NCI-H748 treated with DMSO at 0.1 percent for 48 hours (cell line): ENCODE measurements at regions not wholly inside any gene's neighbourhood (a gene's known extent, or its start where the extent isn't known, plus 50 kb on each side); places are given as distances from the start of the nearest gene placed in this dataset.
"Not testable (repeated sequence)": the region's sequence is repeated elsewhere in the genome, so short reads cannot be mapped to it uniquely, and the experiment has no call there.

Experiments used
- DNase-seq: peaks from one replicate; lab custom pipeline; 2025; lab: John Stamatoyannopoulos, UW

DNA sequence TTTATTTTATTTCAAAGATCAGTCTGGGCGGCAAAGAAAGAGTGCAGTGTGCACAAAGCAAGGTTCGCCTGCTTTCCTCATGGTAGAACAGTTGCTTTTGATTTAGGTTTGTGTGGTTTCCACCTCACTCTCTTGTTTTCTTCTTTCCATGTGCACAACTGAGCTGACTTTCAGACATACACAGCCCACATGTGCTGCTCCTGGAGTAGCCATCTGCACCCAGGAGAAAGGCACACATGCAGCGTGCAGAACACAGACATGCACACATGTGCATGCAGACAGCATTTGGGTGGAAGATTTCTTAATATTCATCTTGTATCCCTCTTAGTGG lies 302.1 kb downstream of the FZD1 start:
- DNase-seq, result no peak

DNA sequence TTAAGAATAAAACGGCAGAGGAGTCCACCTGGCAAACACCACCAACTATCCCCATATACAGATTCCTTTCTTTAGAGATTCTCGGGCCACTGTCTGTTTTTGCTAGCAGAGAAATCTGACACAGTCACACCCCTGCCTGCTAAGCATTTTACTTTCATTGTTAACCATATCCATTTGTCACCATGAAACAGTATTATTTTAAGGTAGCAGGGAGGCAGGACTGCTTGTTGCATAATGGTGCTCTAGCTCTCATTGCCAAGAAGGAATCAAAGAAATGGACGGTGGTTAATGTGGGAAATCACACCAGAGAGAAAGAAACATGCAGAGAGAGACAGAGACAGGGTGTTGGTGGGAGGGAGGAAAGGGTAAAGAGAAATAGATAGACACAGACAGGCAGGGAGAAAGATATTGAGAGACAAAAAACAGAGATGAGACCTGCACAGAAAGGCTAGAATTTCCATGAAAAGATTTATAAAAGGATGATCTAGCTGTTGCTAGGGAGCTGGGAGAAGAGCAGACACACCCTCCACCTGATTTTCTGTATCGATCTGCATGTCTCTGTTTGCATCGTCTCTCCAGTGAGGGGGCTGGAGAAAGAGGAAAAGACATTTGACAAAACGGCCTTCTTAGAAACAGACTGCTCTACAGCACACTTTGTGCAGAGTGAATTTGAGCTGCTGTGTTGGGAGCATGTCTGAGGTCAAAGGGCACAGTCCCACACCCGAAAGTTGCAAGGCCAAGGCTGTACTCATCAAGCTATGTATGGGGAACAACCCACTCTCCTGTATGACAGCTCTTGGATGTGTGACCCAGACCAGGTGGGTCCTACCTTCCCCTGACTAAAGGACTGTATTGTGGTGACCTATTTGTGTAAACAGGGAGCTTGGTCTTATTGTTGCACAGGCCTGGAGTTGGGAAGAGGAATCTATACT lies 303.1 kb downstream of the FZD1 start:
- DNase-seq, result no peak

DNA sequence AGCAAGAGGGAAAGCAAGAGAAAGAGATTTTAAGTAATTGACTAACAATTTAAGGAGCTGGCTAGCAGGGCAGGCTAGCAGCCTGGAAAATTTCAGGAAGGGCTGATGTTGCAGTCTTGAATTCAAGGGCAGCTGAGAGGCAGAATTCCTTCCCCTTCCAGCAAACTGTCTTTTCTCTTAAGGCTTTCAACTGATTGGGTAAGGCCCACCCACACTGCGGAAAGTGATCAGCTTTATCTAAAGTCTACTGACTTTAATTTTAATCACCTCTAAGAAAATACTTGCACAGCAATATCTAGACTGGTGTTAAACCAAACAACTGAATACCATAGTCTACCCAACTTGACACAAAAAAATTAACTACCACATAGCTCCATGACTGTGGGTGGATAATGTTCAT lies 303.9 kb downstream of the FZD1 start:
- no peak for DNase-seq

DNA sequence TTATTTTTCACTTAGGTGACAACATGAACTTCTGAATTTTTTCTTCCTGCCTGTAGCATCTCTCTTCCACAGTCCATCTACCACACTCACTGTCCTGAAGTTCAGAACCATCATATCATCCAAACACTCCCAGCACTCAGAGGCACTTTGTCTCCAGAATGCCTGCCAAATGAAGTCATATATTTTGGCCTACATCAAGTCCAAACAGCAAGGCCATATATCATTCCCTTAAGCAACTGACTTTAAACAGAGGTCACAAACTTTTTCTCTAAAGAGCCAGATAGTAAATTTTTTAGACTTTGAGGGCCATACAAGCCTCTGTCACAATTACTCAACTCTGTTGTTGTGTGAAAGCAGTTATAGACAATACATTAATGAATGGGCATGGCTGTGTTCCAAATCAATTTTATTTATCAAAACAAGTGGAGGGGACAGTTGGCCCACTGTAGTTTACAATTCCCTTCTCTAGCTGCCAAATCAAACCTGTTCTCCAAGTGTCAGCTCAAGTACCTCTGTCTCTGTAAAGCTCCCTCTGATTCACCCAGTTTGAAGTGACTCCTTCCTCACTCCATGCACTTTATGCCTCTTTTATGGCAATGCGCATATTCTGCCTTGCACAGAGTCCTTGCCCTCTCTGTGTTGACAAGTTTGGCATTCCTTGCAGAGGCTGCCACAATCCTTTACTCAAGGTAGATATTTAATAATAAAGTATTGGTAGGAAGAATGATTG lies 305.7 kb downstream of the FZD1 start:
- no peak for DNase-seq

DNA sequence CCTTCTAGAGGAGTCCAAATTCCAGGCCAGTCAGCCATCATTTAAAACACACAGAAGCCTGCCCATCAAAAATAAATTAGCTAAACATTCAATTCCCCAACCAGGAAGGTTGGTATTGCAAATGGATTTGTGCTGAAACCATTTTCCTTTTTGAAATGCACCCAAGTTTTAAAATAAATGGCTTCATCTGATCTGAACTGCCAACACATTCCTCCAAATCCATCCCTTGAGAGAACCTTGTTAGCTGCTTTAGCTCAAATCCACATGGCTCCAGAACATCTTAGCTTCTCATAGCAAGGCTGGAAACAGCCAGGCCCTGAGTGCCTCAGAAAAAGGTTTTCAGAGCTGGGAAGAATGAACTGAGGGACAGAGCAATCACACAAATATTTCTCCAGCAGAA lies 306.3 kb downstream of the FZD1 start:
- DNase-seq, result no peak

DNA sequence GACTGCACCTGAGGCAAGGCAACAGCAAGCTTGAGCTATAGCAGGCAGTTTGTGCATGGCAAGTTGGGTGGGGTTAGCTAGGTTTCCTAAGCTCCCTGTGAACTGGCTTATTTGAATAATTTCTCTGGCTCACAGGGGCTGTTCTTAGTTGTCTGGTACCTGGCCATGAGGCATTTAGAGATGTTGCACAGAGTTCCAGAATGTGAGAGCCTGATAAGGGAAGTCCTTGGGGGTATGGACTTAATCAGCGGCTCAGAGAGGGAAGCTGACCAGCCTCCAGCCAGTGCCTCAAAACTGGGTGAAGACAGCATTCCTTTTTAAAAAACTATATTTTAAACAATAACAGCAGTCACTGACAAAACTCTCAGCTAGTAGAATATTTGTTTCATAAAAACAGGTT lies 307.4 kb downstream of the FZD1 start:
- DNase-seq, result no peak

DNA sequence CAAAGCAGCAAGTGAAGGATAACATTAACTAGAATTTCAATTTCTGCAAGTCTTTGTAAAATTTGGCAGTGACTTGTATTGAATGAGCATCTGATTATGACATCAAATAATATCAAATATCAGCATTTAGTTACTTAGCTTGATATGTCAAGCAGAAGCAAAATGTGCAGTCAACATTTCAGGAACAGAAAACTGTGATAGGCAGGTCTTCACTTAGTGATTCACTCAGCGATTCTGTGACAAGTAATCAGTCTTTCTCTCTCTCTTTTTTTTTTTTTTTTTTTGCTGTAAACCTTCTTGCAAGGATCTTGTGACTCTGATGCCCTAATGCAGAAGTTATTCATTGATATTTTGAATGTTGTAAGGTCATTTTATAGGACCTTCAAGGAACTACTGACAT lies 307.1 kb downstream of the MTERF1 start:
- DNase-seq, result no peak

DNA sequence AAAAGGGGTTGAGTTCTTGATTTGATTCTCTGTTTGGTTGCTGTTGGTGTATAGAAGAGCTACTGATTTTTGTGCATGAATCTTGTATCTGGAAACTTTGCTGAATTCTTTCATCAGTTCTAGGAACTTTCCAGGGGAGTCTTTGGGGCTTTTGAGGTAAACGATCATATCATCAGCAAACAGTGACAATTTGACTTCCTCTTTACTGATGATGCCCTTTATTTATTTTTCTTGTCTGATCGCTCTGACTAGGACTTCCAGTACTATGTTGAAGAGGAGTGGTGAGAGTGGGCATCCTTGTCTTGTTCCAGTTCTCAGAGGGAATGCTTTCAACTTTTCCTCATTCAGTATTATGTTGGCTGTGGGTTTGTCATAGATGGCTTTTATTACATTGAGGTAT lies 304.0 kb downstream of the MTERF1 start:
- DNase-seq, result not testable (repeated sequence)

DNA sequence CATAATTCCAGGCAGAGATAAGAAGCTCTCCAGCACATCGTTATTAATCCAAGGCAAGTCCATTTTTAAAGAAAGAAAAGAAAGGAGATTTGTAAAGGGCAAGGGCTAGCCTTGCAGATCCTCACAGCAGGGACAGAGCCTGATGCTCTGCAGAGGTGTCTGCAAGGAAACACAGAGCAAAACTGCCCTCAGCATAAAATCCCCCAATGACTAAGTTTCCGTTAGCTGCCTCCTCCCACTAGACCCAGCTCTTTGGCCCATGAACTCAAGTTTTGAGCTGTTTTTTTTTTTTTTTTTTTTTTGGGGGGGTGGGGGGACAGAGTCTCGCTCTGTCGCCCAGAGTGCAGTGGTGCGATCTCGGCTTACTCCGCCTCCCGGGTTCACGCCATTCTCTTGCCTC lies 300.7 kb downstream of the MTERF1 start:
- DNase-seq, result no peak

DNA sequence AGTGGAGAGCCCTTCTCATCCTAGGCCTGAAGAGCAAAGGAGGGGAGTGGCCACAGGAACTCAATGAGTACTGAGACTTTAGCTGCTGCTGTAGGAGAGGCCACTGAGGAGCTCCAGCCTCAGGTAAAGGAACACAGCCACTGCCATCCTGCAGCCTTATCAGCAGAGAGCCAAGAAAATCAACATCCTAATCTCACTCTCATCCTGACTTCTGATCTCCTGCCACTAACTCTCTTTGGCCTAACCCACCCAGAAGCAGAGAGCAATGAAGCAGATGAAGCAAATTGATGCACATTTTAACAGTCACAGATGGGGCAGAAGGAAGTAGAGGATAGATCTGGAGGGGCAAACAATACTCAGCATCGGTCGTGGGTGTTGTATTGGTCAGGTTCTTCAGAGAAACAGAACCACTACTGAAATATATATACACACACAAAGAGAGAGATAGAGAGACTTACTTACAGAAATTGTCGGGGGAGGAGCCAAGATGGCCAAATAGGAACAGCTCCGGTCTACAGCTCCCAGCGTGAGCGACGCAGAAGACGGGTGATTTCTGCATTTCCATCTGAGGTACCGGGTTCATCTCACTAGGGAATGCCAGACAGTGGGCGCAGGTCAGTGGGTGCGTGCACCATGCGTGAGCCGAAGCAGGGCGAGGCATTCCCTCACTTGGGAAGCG lies 297.6 kb downstream of the MTERF1 start:
- DNase-seq, result no peak

DNA sequence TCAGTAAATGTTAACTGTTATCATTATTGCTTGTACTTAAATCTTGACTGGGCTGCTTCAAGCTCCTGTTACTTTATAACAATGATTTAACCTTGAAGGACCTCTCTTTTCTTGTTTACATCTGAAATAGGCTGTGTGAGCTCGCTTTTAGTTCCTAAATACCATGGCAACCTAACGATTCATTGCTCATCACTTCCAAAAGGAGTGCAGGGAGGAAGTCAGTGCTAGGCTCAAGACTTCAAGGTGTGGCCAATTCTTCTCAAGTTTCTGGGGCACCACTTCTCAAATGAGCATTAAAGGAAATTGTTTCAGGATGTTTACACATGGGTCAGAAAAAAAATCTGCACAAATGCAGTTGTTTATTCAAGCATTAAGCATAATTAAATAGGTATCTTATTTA lies 284.2 kb downstream of the MTERF1 start:
- DNase-seq, result no peak

DNA sequence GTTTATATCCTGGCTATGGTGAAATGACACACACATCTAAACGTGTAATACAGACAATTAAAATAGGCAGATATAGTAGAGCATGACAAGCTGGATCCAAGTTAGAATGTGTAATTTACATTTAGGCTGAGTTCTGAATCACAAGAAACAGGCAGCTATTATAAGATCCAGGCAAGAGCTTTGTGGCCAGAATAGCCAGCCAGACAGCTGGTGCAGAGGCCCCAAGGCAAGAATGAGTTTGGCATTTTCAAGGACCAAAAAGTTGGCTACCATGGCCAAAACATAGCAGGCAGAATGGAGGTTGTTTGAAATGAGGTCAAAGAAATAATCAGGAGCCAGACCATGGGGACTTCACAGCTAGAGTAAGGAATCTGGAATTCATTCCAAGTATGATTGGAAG lies 281.7 kb downstream of the MTERF1 start:
- DNase-seq, result no peak

DNA sequence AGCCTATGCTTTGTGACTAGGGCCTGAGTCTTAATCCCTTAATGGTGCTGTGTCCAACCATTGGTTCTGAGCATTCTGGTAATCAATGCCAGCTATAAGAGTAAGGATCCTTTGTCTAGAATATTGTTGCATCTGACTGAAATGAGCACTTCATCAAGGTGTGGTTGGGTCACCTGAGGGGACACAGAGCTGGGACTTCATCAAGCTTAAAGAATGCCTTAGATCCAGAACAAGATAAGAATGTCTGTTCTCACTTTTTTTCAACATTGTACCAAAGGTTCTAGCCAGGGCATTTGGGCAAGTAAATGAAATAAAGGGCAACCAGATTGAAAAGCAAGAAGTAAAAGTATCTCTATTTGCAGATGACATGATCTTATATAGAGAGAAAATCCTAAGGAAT lies 280.4 kb downstream of the MTERF1 start:
- DNase-seq, result no peak

DNA sequence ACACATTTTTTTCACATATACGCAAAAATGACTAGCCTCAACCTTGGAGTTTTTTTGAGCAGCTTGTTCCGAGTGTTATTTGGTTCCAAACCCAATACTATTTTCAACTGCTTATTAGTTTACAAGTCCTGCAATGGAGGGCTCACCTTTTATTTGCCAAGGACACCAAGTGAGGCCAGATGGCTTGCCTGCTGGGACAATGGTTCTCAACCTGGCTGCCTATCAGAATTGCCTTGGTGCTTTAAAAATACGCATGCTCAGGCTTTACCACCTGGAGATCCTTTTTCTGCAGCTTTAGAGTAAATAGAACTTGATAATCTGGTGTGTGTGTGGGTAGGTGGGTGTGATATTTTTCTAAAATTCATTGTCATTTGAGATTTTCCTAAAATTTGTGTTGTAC lies 276.8 kb downstream of the MTERF1 start:
- DNase-seq, result no peak

DNA sequence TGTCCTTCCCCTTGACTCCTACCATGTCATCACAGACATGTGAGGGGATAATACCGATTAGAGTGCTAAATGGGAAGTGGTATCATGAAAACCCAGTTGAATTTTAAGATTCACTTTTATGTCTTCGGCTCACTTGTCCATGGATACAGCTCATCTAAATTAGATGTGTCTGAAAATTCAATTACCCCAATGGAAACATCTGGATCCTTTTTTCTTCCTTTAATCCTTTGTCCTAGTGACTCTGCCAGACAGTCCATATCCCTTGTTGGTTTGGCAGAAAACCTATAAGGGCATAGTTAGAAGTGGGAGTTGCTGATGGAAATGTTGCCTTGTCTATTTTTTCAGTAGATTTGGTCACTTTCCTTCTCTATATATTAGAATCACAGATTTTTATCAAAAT lies 271.9 kb downstream of the MTERF1 start:
- DNase-seq, result no peak

DNA sequence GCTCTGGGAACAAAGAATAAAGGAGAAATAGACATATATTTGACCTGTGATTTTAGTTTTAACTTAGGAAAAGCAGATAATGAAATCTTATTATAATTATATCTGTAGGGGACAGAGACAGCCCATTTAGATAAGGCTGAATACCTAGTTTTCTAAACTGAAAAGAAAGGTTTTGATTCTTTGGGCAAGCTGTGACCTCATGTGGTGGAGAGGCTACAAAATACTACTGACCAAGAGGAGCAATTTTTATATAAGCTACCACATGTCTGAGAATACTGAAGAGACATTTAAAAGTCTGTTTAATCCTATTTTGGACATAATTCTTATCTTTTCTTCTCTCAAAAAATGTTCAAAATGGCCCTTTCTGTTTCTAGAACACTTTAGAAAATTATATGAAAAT lies 271.0 kb downstream of the MTERF1 start:
- DNase-seq, result no peak

DNA sequence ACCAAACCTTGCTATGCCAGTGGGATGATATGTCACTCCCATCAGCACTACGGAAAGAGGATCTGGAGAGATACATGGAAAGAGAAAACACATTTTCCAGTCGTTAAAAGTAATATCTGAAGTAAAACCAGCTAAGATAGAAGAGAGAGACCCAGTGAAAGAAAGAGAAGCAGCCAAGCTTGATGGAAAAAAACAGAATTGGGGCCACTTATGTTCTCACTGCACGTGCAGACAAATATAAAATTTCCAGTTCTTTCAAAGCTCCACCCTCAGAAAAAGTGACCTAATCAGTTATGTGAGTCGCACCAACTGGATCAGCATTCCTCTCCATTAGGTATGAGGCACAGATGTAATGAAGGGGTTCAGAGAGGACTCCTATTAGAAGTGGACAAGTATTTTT lies 266.1 kb downstream of the MTERF1 start:
- no peak for DNase-seq

DNA sequence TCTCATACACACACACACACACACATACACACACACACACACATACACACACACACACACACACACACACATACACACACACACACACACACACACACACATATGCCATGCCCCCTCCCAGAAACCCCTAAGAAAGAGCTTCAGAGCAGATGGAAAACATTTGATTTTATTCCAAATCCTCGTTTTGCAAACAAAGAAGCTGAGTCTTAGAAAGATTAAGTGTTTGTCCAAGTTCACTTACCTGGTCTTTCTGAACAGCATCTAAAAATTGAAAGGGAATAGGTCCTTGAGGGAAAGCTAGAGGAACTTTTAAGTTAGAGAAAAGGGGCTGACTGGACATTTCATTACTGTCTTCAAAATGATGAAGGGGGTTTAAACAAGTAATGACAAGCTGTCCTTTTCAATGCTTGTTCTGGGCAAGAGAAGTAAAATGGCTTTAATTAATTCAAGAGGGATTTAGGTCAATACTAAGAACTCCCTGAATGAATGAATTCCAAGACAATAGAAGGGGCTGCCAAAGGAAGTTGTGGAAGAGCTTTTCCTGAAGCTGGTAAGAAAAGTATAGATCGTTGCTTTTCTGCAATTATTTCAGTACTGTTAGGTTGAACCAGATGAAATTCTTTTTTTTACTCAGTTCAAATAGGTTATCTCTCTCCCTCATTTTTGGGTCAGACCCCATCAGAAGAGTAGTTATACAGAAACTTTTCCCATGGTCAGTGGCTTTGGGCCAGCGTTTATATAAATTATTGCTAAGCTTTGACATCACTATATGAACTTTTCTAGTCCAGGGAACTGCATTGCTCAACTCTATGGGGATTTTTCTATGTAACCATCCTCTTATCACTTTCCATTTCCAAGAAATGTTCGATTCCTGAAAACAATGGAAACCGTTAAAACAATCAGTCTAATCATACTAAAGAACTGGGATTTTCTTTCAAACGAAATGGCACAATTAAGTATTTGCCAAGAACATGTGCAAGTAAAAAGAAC lies 261.4 kb downstream of the MTERF1 start:
- no peak for DNase-seq

DNA sequence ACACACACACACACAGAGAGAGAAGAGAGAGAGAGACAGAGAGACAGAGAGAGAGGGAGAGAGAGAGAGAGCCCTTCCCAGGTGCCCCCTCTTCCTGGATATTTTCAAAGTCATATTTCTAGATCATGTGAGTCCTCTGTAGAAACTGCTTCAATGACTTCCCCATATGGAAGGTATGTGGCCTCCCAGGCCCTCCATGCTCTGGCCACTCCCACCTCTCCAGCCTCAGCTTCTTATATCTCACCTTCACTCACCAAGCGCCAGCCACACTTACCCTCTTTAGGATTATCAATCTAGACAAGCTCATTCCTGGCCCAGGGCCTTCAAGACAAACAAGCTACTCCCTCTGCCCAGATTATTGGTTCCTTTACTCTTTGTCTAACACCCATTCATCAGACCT lies 259.7 kb downstream of the MTERF1 start:
- no peak for DNase-seq

DNA sequence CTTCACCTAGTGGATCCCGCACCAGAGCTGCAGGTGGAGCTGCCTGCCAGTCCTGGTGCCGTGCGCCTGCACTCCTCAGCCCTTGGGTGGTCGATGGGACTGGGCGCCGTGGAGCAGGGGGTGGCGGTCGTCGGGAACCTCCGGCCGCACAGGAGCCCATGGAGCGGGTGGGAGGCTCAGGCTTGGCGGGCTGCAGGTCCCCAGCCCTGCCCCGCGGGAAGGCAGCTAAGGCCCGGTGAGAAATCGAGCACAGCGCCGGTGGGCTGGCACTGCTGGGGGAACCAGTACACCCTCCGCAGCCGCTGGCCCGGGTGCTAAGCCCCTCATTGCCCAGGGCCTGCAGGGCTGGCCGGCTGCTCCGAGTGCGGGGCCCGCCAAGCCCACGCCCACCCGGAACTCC lies 253.2 kb downstream of the MTERF1 start:
- not testable (repeated sequence) for DNase-seq

DNA sequence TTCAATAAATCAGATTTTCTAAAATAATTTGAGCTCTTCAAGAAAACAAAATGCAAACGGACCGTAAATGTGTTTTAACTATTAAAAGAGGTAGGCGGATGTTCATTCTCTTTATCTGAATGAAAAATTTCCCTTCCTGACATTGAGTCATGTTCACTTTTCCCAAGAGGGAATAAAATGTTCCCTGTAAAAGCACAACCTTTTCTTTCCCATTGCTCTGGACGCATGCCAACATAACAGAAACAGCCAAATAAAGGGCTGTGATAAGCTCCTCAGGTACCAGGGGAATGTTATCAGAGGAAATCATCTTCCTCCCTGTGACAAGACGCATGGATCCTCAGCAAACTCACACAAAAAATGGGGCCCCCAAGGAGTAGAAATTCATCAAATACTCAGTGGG lies 251.8 kb downstream of the MTERF1 start:
- no peak for DNase-seq
